ENCODE measurements at regions not wholly inside any gene's neighbourhood (a gene's known extent, or its start where the extent isn't known, plus 50 kb on each side); places are given as distances from the start of the nearest gene placed in this dataset.
A peak's percentile ranks its signal among the peaks of the same experiment; 100 is the strongest.
"Not testable (repeated sequence)": the region's sequence is repeated elsewhere in the genome, so short reads cannot be mapped to it uniquely, and the experiment has no call there.

DNA sequence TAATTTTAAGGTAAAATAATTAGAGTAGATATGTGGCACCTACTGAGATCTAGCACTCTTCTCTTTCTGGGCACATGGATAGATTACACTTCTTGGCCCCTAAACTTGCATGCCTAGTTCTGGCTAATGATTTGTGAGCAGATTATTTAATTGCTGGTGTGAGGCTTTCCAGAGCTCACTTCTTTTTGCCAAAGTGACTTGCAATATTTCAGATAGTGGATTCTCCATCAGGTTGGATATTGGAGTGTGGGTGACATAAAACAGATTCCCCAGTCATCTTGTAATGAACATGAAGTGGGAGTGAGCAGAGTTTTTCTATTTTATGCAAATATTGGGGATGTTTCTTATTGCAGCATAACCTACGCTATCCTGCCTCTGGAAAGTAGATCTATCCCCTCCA is 247.9 kb downstream of the KLF5 start:
- H3K27ac ChIP-seq, result no peak overlapping the region
- CTCF ChIA-PET, result no interaction called here
- TF ChIP-seq, protein P1, sequence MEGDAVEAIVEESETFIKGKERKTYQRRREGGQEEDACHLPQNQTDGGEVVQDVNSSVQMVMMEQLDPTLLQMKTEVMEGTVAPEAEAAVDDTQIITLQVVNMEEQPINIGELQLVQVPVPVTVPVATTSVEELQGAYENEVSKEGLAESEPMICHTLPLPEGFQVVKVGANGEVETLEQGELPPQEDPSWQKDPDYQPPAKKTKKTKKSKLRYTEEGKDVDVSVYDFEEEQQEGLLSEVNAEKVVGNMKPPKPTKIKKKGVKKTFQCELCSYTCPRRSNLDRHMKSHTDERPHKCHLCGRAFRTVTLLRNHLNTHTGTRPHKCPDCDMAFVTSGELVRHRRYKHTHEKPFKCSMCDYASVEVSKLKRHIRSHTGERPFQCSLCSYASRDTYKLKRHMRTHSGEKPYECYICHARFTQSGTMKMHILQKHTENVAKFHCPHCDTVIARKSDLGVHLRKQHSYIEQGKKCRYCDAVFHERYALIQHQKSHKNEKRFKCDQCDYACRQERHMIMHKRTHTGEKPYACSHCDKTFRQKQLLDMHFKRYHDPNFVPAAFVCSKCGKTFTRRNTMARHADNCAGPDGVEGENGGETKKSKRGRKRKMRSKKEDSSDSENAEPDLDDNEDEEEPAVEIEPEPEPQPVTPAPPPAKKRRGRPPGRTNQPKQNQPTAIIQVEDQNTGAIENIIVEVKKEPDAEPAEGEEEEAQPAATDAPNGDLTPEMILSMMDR (conservative IDR thresholded peaks at IDR 0.05; ENCODE audit: low read depth), result no peak
- POLR2A ChIA-PET (ENCODE audit: low non-redundant PET), result no interaction called here
- no peak for DNase-seq (ENCODE audit: low spot score)

- POLR2A ChIA-PET (ENCODE audit: low non-redundant PET), result no interaction called here
- no peak overlapping the region for H3K27ac ChIP-seq
- TF ChIP-seq, protein P1 (conservative IDR thresholded peaks at IDR 0.05; ENCODE audit: low read depth), result no peak
- CTCF ChIA-PET, result interaction anchor here (0.8 kb wide), 1 partner anchor 673 kb away, joined by 6 read pairs; no protein-coding TSS in a partner anchor
- no peak for DNase-seq (ENCODE audit: low spot score)
Observed at GRCh38 chr13:73304442-73304841, 245.6 kb downstream of the KLF5 start.

GRCh38 chr13:73303851-73304250 is 245.0 kb downstream of the KLF5 start:
- peak; percentile 48 for DNase-seq (ENCODE audit: low spot score)
- CTCF ChIA-PET, result interaction anchor here (0.9 kb wide), 1 partner anchor 11 kb away, joined by 3 read pairs; no protein-coding TSS in a partner anchor

GRCh38 chr13:73301622-73302021 is 242.8 kb downstream of the KLF5 start:
- CTCF ChIA-PET; POLR2A ChIA-PET (ENCODE audit: low non-redundant PET); DNase-seq (ENCODE audit: low spot score); H3K27ac ChIP-seq: not testable (repeated sequence)

More at GRCh38 chr13:73303851-73304250, 245.0 kb downstream of the KLF5 start:
- no peak overlapping the region for H3K27ac ChIP-seq
- TF ChIP-seq, protein P1 (conservative IDR thresholded peaks at IDR 0.05; ENCODE audit: low read depth), result no peak
- POLR2A ChIA-PET (ENCODE audit: low non-redundant PET), result no interaction called here

DNA sequence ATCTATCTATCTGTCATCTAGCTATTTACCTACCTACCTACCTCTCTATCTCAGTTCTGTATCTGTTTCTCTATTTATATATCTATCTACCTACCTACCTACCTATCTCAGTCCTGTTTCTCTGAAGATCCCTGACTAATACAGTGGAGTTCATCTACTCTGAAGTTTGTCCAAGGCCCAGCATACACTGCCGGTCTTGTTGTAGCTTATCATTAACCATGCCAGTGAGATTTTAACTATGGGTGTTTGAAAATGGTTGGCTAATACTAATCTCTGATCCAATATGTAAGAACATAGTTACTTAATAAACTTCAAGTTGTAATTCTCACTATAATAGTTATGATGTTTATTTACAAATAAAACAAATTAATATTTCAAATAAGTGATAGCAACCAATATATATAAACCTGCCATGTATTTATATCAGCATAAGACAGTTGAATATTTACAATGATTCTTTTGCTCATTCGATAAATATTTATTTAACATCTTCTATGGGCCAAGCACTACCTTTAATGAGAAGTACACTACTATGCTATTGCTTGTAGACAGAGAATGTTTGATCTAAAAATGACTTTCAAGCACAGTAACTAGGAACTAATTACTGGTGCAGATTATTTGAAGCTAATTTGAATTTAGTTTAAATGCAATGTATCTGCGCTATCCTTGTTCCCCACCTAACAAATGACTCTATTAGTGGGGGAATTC is 242.1 kb downstream of the KLF5 start:
- TF ChIP-seq, protein P1 (conservative IDR thresholded peaks at IDR 0.05; ENCODE audit: low read depth), result no peak
- no peak for DNase-seq (ENCODE audit: low spot score)
- no peak overlapping the region for H3K27ac ChIP-seq
- ChIA-PET POLR2A (ENCODE audit: low non-redundant PET) (no interaction called here), CTCF (no interaction called here)

GRCh38 chr13:73299787-73300186 is 241.0 kb downstream of the KLF5 start:
- H3K27ac ChIP-seq, result no peak overlapping the region
- TF ChIP-seq, protein P1 (conservative IDR thresholded peaks at IDR 0.05; ENCODE audit: low read depth), result no peak
- ChIA-PET CTCF (interaction anchor here (0.7 kb wide), 1 partner anchor 128 kb away, joined by 4 read pairs; no protein-coding TSS in a partner anchor), POLR2A (ENCODE audit: low non-redundant PET) (no interaction called here)
- DNase-seq (ENCODE audit: low spot score), result no peak

GRCh38 chr13:73293913-73294523 is 235.2 kb downstream of the KLF5 start:
- no peak overlapping the region for H3K27ac ChIP-seq
- TF ChIP-seq, protein P1 (conservative IDR thresholded peaks at IDR 0.05; ENCODE audit: low read depth), result no peak
- POLR2A ChIA-PET (ENCODE audit: low non-redundant PET), result interaction anchor here (0.6 kb wide), 1 partner anchor 135 kb away, joined by 10 read pairs; no protein-coding TSS in a partner anchor
- CTCF ChIA-PET, result no interaction called here
- no peak for DNase-seq (ENCODE audit: low spot score)

Measured in RWPE1 (cell line).